ENCODE measurements at regions not wholly inside any gene's neighbourhood (a gene's known extent, or its start where the extent isn't known, plus 50 kb on each side); places are given as distances from the start of the nearest gene placed in this dataset.

DNA sequence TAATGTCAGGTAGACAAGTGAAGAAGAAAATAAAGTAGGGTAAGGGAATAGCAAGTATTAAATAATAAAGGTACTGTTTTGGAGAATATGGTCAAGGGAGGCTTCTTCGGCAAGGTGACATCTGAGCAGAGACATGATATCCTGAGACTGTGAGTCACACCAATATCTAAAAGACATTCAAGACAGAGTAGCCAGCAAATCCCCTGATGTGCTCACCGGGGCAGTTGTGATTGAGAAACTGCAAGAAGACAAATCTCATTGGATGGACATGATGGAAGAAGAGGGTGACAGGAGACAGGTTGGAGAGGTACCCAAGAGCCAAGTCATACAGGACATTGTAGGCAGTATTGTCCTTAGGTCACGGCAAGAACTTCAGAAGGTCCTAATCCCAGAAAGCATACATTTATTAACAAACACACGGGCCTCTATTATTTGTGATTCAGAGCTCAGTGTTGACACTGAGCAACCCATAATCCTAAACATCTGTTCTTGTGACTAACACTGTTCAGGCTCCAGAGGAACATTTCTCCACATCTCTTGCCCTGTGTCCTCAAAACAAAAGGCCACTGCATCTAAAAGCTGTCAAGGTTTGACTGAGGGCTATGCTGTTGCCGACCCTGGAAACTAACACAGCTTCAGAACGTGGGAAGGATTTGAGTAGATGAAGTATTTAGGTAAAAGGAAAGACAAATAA, 258.7 kb upstream of the CLINT1 start:
- ChIA-PET POLR2A (no interaction called here), CTCF (no interaction called here)
- no peak for TF ChIP-seq CTCF (IDR thresholded peaks at IDR 0.05; ENCODE audit: control extremely low read depth, extremely low read depth, low read depth, missing control alignments)
- DNase-seq (ENCODE audit: extremely low spot score) = no peak

- ChIA-PET CTCF (no interaction called here), POLR2A (no interaction called here)
- no peak for DNase-seq (ENCODE audit: extremely low spot score)
- TF ChIP-seq CTCF (IDR thresholded peaks at IDR 0.05; ENCODE audit: control extremely low read depth, extremely low read depth, low read depth, missing control alignments) = no peak
Observed at GRCh38 chr5:158116965-158117364, 258.0 kb upstream of the CLINT1 start.

- TF ChIP-seq CTCF (IDR thresholded peaks at IDR 0.05; ENCODE audit: control extremely low read depth, extremely low read depth, low read depth, missing control alignments) = no peak
- no peak for DNase-seq (ENCODE audit: extremely low spot score)
- POLR2A ChIA-PET = no interaction called here
- CTCF ChIA-PET = interaction anchor here (1.2 to 1.4 kb wide), 2 partner anchors 40 to 1017 kb away, joined by 3 to 4 read pairs; no protein-coding TSS in a partner anchor
Observed at GRCh38 chr5:158115468-158115867, 256.5 kb upstream of the CLINT1 start.

GRCh38 chr5:158108177-158108576, 249.2 kb upstream of the CLINT1 start:
- CTCF ChIA-PET = interaction anchor here (1.6 kb wide), 1 partner anchor 12 kb away, joined by 5 read pairs; no protein-coding TSS in a partner anchor
- POLR2A ChIA-PET = no interaction called here
- TF ChIP-seq CTCF (IDR thresholded peaks at IDR 0.05; ENCODE audit: control extremely low read depth, extremely low read depth, low read depth, missing control alignments) = no peak
- no peak for DNase-seq (ENCODE audit: extremely low spot score)

GRCh38 chr5:158100373-158100888, 241.5 kb upstream of the CLINT1 start:
- DNase-seq (ENCODE audit: extremely low spot score) = no peak

DNA sequence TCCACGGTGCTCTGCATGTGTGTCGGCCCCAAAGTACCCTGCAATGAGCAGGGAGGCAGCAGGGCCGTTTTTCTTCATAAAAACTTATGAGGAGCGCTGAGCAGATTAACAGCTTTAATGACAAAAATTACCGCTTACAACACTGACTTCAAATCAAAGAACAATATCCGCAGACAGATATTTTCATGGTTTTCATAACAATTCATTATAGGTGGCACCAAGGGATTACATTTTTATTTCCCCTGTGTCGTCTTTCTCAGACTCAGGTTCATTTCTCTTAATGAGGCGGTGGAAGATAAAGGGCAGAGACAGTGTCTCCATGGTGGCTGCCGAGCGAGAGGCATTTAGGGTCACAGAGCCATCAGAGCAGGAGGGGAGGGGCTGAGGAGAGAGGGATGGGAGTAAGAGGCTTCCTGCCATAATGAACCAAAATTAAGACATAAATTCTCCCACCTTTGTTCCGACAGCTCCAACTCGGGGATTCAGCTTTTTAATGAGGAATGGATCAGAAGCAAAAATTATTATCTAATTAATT, 240.7 kb upstream of the CLINT1 start:
- TF ChIP-seq CTCF (IDR thresholded peaks at IDR 0.05; ENCODE audit: control extremely low read depth, extremely low read depth, low read depth, missing control alignments) = no peak
- DNase-seq (ENCODE audit: extremely low spot score) = no peak
- ChIA-PET CTCF (interaction anchor here (0.8 to 1.3 kb wide), 3 partner anchors 11 to 1007 kb away, joined by 3 to 6 read pairs (median 3); no protein-coding TSS in a partner anchor), POLR2A (no interaction called here)

More at GRCh38 chr5:158100373-158100888, 241.5 kb upstream of the CLINT1 start:
- POLR2A ChIA-PET = no interaction called here
- CTCF ChIA-PET = interaction anchor here (1.3 kb wide), 1 partner anchor 1007 kb away, joined by 3 read pairs; no protein-coding TSS in a partner anchor
- TF ChIP-seq CTCF (IDR thresholded peaks at IDR 0.05; ENCODE audit: control extremely low read depth, extremely low read depth, low read depth, missing control alignments) = no peak
